ENCODE measurements at regions not wholly inside any gene's neighbourhood (a gene's known extent, or its start where the extent isn't known, plus 50 kb on each side); places are given as distances from the start of the nearest gene placed in this dataset.
"Not testable (repeated sequence)": the region's sequence is repeated elsewhere in the genome, so short reads cannot be mapped to it uniquely, and the experiment has no call there.

- DNase-seq, result no peak
Observed at GRCh38 chr15:95630683-95631082, 699.8 kb upstream of the NR2F2 start.

- no peak for DNase-seq
Observed at GRCh38 chr15:95635666-95636065, 694.8 kb upstream of the NR2F2 start.

- no peak for DNase-seq
Observed at GRCh38 chr15:95636107-95636506, 694.4 kb upstream of the NR2F2 start.

GRCh38 chr15:95637234-95637633, 693.3 kb upstream of the NR2F2 start:
- DNase-seq, result not testable (repeated sequence)

GRCh38 chr15:95639208-95639607, 691.3 kb upstream of the NR2F2 start:
- no peak for DNase-seq

GRCh38 chr15:95644100-95644875, 686.2 kb upstream of the NR2F2 start:
- DNase-seq, result peak; percentile 24

GRCh38 chr15:95645791-95646338, 684.6 kb upstream of the NR2F2 start:
- DNase-seq, result no peak

GRCh38 chr15:95646484-95647273, 683.8 kb upstream of the NR2F2 start:
- no peak for DNase-seq

- no peak for DNase-seq
Observed at GRCh38 chr15:95647531-95648277, 682.8 kb upstream of the NR2F2 start.

GRCh38 chr15:95653361-95653805, 677.1 kb upstream of the NR2F2 start:
- no peak for DNase-seq

- DNase-seq, result no peak
Observed at GRCh38 chr15:95655089-95655607, 675.4 kb upstream of the NR2F2 start.

GRCh38 chr15:95656595-95656994, 673.9 kb upstream of the NR2F2 start:
- no peak for DNase-seq

- DNase-seq, result no peak
Observed at GRCh38 chr15:95658799-95659198, 671.7 kb upstream of the NR2F2 start.

GRCh38 chr15:95659656-95660055, 670.8 kb upstream of the NR2F2 start:
- no peak for DNase-seq

GRCh38 chr15:95662638-95663037, 667.9 kb upstream of the NR2F2 start:
- DNase-seq, result no peak

- DNase-seq, result no peak
Observed at GRCh38 chr15:95663156-95664100, 667.1 kb upstream of the NR2F2 start.

GRCh38 chr15:95664450-95664849, 666.0 kb upstream of the NR2F2 start:
- DNase-seq, result peak; percentile 35

GRCh38 chr15:95669146-95669922, 661.2 kb upstream of the NR2F2 start:
- no peak for DNase-seq

- DNase-seq, result no peak
Observed at GRCh38 chr15:95674031-95674430, 656.5 kb upstream of the NR2F2 start.

GRCh38 chr15:95676500-95676899, 654.0 kb upstream of the NR2F2 start:
- DNase-seq, result no peak

All from femur (tissue), 1 donor.